H9 (cell line): ENCODE measurements at regions not wholly inside any gene's neighbourhood (a gene's known extent, or its start where the extent isn't known, plus 50 kb on each side); places are given as distances from the start of the nearest gene placed in this dataset.

ENCODE experiments used
- DNase-seq: peaks from one replicate; pipeline ENCODE4 v3.0.0-alpha.2; 2017
- H2AFZ ChIP-seq: one replicate; pipeline ENCODE4 v1.6.1; 2013; ENCODE audit warnings: mild to moderate bottlenecking, low read length, control low read depth, moderate library complexity
- H2AK5ac ChIP-seq: 2 replicates; pipeline ENCODE4 v1.6.1; 2013; ENCODE audit warnings: low read length, control low read depth, mixed read lengths; ENCODE audit not compliant: insufficient read length
- H2BK120ac ChIP-seq: one replicate; pipeline ENCODE4 v1.6.1; 2013; ENCODE audit warnings: low read depth, mild to moderate bottlenecking, low read length, control low read depth, inconsistent platforms; ENCODE audit not compliant: poor library complexity, severe bottlenecking
- H2BK12ac ChIP-seq: 2 replicates; pipeline ENCODE4 v1.6.1; 2013; ENCODE audit warnings: low read length, control low read depth, mixed read lengths, low read depth; ENCODE audit not compliant: insufficient read length
- H2BK15ac ChIP-seq: 2 replicates; pipeline ENCODE4 v1.6.1; 2013; ENCODE audit warnings: low read depth, low read length, control low read depth
- H2BK20ac ChIP-seq: one replicate; pipeline ENCODE4 v1.6.1; 2013; ENCODE audit warnings: low read depth, mild to moderate bottlenecking, low read length, control low read depth, inconsistent platforms; ENCODE audit not compliant: poor library complexity, severe bottlenecking
- H2BK5ac ChIP-seq: 2 replicates; pipeline ENCODE4 v1.6.1; 2013; ENCODE audit warnings: low read length, control low read depth, mixed read lengths; ENCODE audit not compliant: insufficient read length
- H3K14ac ChIP-seq: 2 replicates; pipeline ENCODE4 v1.6.1; 2013; ENCODE audit warnings: low read length, control low read depth; ENCODE audit not compliant: insufficient read depth
- H3K18ac ChIP-seq: 2 replicates; pipeline ENCODE4 v1.6.1; 2013; ENCODE audit warnings: low read depth, mild to moderate bottlenecking, mixed read lengths, low read length, control low read depth; ENCODE audit not compliant: insufficient read length
- H3K23ac ChIP-seq: 2 replicates; pipeline ENCODE4 v1.6.1; 2013; ENCODE audit warnings: low read length, control low read depth, mixed read lengths, low read depth; ENCODE audit not compliant: insufficient read length
- H3K23me2 ChIP-seq: 2 replicates; pipeline ENCODE4 v1.6.1; 2013; ENCODE audit warnings: low read depth, mild to moderate bottlenecking, mixed read lengths, low read length, control low read depth; ENCODE audit not compliant: insufficient read length, poor library complexity, severe bottlenecking
- H3K27ac ChIP-seq: 2 replicates; pipeline ENCODE4 v1.5.1; 2013; ENCODE audit warnings: low read length, control low read depth, mixed read lengths, low read depth; ENCODE audit not compliant: insufficient read length
- H3K27me3 ChIP-seq: 2 replicates; pipeline ENCODE4 v1.6.1; 2013; ENCODE audit warnings: low read length, control low read depth, inconsistent platforms; ENCODE audit not compliant: insufficient read depth
- H3K4ac ChIP-seq: 2 replicates; pipeline ENCODE4 v1.6.1; 2013; ENCODE audit warnings: low read depth, mild to moderate bottlenecking, control low read depth, inconsistent platforms, low read length, moderate library complexity
- H3K4me1 ChIP-seq: 2 replicates; pipeline ENCODE4 v1.6.1; 2013; ENCODE audit warnings: low read length, control low read depth, inconsistent platforms; ENCODE audit not compliant: insufficient read depth
- H3K4me2 ChIP-seq: 2 replicates; pipeline ENCODE4 v1.6.1; 2013; ENCODE audit warnings: low read length, control low read depth, mixed read lengths; ENCODE audit not compliant: insufficient read length, insufficient read depth
- H3K56ac ChIP-seq: 2 replicates; pipeline ENCODE4 v1.6.1; 2013; ENCODE audit warnings: low read depth, mild to moderate bottlenecking, mixed read lengths, low read length, control low read depth; ENCODE audit not compliant: insufficient read length
- H3K79me1 ChIP-seq: 2 replicates; pipeline ENCODE4 v1.6.1; 2013; ENCODE audit warnings: low read depth, mild to moderate bottlenecking, moderate library complexity, low read length, control low read depth, inconsistent platforms; ENCODE audit not compliant: insufficient read depth, poor library complexity, severe bottlenecking
- H3K79me2 ChIP-seq: 2 replicates; pipeline ENCODE4 v1.6.1; 2013; ENCODE audit warnings: low read length, control low read depth, inconsistent platforms; ENCODE audit not compliant: insufficient read depth
- H3K9ac ChIP-seq: 2 replicates; pipeline ENCODE4 v1.6.1; 2013; ENCODE audit warnings: low read length, control low read depth, mixed read lengths; ENCODE audit not compliant: insufficient read length; ENCODE audit errors: extremely low read depth
- H3K9me3 ChIP-seq: one replicate; pipeline ENCODE4 v1.6.1; 2013; ENCODE audit warnings: low read depth, low read length, inconsistent platforms; ENCODE audit not compliant: control insufficient read depth
- H3T11ph ChIP-seq: one replicate; pipeline ENCODE4 v1.6.1; 2013; ENCODE audit warnings: mild to moderate bottlenecking, low read length, control low read depth, inconsistent platforms
- H4K20me1 ChIP-seq: one replicate; pipeline ENCODE4 v1.6.1; 2013; ENCODE audit not compliant: control insufficient read depth, insufficient read length, insufficient read depth
- H4K5ac ChIP-seq: 2 replicates; pipeline ENCODE4 v1.6.1; 2013; ENCODE audit warnings: low read depth, mild to moderate bottlenecking, mixed read lengths, low read length, control low read depth; ENCODE audit not compliant: insufficient read length
- H4K8ac ChIP-seq: replicated peaks from 2 replicates; pipeline ENCODE4 v1.6.1; 2013; ENCODE audit warnings: low read length, control low read depth, mixed read lengths, low read depth; ENCODE audit not compliant: insufficient read length
- H4K91ac ChIP-seq: 2 replicates; pipeline ENCODE4 v1.6.1; 2013; ENCODE audit warnings: low read depth, mild to moderate bottlenecking, moderate library complexity, mixed read lengths, low read length, control low read depth; ENCODE audit not compliant: insufficient read length
- H3K27ac Mint-ChIP-seq, 3 experiments: 2 replicates in 2 of 3; 3 replicates in 1 of 3; pipeline ENCODE4 v1.8.0; 2020 to 2021; ENCODE audit warnings: mixed read lengths in 3 of 3, mild to moderate bottlenecking in 1 of 3, moderate library complexity in 1 of 3
- H3K27me3 Mint-ChIP-seq: 2 replicates; pipeline ENCODE4 v1.8.0; 2021; ENCODE audit warnings: low read depth, mild to moderate bottlenecking, moderate library complexity, mixed read lengths
- H3K36me3 Mint-ChIP-seq, 3 experiments: 2 replicates in 2 of 3; 3 replicates in 1 of 3; pipeline ENCODE4 v1.8.0; 2020 to 2021; ENCODE audit warnings: low read depth in 3 of 3, mixed read lengths in 3 of 3; ENCODE audit not compliant: insufficient read depth in 1 of 3
- H3K4me1 Mint-ChIP-seq, 2 experiments: 2 replicates each; pipeline ENCODE4 v1.8.0; 2020; ENCODE audit warnings: mixed read lengths in 2 of 2
- H3K4me3 Mint-ChIP-seq, 2 experiments: 2 replicates in 1 of 2; 3 replicates in 1 of 2; pipeline ENCODE4 v1.8.0; 2020 to 2021; ENCODE audit warnings: mild to moderate bottlenecking in 2 of 2, mixed read lengths in 2 of 2, moderate library complexity in 1 of 2
- H3K9me3 Mint-ChIP-seq, 2 experiments: 2 replicates in 1 of 2; 3 replicates in 1 of 2; pipeline ENCODE4 v1.8.0; 2020; ENCODE audit warnings: mild to moderate bottlenecking in 2 of 2, mixed read lengths in 2 of 2, moderate library complexity in 1 of 2
- CTCF ChIP-seq: fragments of 200-600 bp; sonication (generic); conservative IDR thresholded peaks from 3 replicates; pipeline ENCODE4 v1.8.0; 2021; ENCODE audit warnings: antibody characterized with exemption, mild to moderate bottlenecking
- WGBS: extraction: QIAGEN DNeasy Blood & Tissue Kit; methylation state at CpG from one replicate; pipeline ENCODE4 v1.1.7; 2013; ENCODE audit warnings: missing lambda C conversion rate, low lambda C conversion rate, mixed read lengths; ENCODE audit not compliant: insufficient read length; ENCODE audit errors: extremely low coverage; 5-methylcytosine and 5-hydroxymethylcytosine counted together

GRCh38 chr2:160664603-160665140, 171.1 kb upstream of the RBMS1 start:
- no peak overlapping the region for H4K8ac ChIP-seq
- H2BK12ac ChIP-seq: no peak overlapping the region
- no peak overlapping the region for H4K5ac ChIP-seq
- H3T11ph ChIP-seq: no peak overlapping the region
- no peak overlapping the region for H2BK15ac ChIP-seq
- TF ChIP-seq CTCF: no peak
- no peaks in the 10 kb centered on the region for H3K4me1 ChIP-seq
- no peak for DNase-seq
- no peak overlapping the region for H3K56ac ChIP-seq
- no peaks in the 10 kb centered on the region for H4K20me1 ChIP-seq
- Mint-ChIP-seq H3K27ac (no peak overlapping the region), H3K4me3 (no peak overlapping the region), H3K4me1 (peaks cover 5 to 7% of the 10 kb centered on the region in 2 experiments; a peak in 2 of 4 replicates), H3K27me3 (no peaks in the 10 kb centered on the region), H3K9me3 (no peaks in the 10 kb centered on the region), H3K36me3 (no peaks in the 10 kb centered on the region)
- no peak overlapping the region for H2BK20ac ChIP-seq
- no peak overlapping the region for H3K14ac ChIP-seq
- no peak overlapping the region for H3K27ac ChIP-seq
- H3K9ac ChIP-seq: no peak overlapping the region
- H4K91ac ChIP-seq: no peak overlapping the region
- no peak overlapping the region for H2BK5ac ChIP-seq
- H3K18ac ChIP-seq: no peak overlapping the region
- no peaks in the 10 kb centered on the region for H3K79me2 ChIP-seq
- no peak overlapping the region for H2AFZ ChIP-seq
- no peaks in the 10 kb centered on the region for H3K23me2 ChIP-seq
- WGBS: no CpG with 5 or more reads among the region's 2 CpGs
- no peaks in the 10 kb centered on the region for H3K79me1 ChIP-seq
- H3K27me3 ChIP-seq: no peaks in the 10 kb centered on the region
- no peak overlapping the region for H2AK5ac ChIP-seq
- H2BK120ac ChIP-seq: no peak overlapping the region
- H3K4ac ChIP-seq: no peak overlapping the region
- no peak overlapping the region for H3K23ac ChIP-seq
- no peaks in the 10 kb centered on the region for H3K9me3 ChIP-seq
- H3K4me2 ChIP-seq: no peak overlapping the region
